ENCODE measurements at regions not wholly inside any gene's neighbourhood (a gene's known extent, or its start where the extent isn't known, plus 50 kb on each side); places are given as distances from the start of the nearest gene placed in this dataset.

- no peak for TF ChIP-seq EZH2 (IDR thresholded peaks at IDR 0.05; ENCODE audit: low read depth, unreplicated experiment)
- TF ChIP-seq ZNF462 (CRISPR knock-in tag; IDR thresholded peaks at IDR 0.05): no peak
- TF ChIP-seq, protein P1, sequence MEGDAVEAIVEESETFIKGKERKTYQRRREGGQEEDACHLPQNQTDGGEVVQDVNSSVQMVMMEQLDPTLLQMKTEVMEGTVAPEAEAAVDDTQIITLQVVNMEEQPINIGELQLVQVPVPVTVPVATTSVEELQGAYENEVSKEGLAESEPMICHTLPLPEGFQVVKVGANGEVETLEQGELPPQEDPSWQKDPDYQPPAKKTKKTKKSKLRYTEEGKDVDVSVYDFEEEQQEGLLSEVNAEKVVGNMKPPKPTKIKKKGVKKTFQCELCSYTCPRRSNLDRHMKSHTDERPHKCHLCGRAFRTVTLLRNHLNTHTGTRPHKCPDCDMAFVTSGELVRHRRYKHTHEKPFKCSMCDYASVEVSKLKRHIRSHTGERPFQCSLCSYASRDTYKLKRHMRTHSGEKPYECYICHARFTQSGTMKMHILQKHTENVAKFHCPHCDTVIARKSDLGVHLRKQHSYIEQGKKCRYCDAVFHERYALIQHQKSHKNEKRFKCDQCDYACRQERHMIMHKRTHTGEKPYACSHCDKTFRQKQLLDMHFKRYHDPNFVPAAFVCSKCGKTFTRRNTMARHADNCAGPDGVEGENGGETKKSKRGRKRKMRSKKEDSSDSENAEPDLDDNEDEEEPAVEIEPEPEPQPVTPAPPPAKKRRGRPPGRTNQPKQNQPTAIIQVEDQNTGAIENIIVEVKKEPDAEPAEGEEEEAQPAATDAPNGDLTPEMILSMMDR (conservative IDR thresholded peaks at IDR 0.05; ENCODE audit: low read depth in 2 of 2): no peak
Observed at GRCh38 chr22:49406879-49407587, 420.6 kb downstream of the BRD1 start (continued).

DNA sequence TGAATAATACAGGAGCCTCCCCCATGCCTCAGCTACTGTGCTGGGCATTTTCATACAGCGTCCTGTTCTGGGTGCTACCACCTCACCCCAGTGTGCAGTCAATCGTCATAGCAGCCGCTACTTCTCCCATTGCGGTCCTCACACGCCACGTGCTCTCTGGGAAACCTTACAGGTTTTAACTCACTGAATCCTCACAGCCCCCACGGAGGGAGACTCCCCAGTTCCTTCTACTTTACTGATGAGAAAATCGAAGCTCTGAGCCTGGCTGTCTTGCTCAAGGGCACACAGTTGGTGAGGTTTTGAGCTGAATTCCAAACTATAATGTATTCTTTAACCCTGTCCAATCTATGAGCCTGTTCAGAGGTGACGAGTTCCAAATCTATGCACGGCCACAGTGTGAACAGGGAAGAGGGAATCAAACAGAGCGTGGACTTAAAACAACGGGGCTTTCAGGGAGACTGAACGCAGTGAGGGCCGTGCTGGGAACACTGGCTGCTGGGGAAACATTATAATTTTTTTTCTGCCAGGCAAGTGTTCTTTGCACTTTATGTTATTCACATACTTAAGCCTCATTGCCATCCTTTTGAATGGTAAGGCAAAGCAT, 421.5 kb downstream of the BRD1 start:
- Histone ChIP-seq H2AFZ (no peak overlapping the region), H4K20me1 (replicated peaks; ENCODE audit: insufficient read depth) (no peaks in the 10 kb centered on the region), H3K9me2 (ENCODE audit: insufficient read depth) (no peaks in the 10 kb centered on the region), H3K4me2 (no peak overlapping the region), H3K4me1 (ENCODE audit: insufficient read depth) (no peaks in the 10 kb centered on the region), H3F3A (replicated peaks; ENCODE audit: low read depth) (no peaks in the 10 kb centered on the region), H3K27me3 (ENCODE audit: insufficient read depth) (no peaks in the 10 kb centered on the region), H3K36me3 (ENCODE audit: insufficient read depth) (no peaks in the 10 kb centered on the region; the same call in 1 of the 2 replicates), H3K79me2 (replicated peaks; ENCODE audit: insufficient read depth) (no peaks in the 10 kb centered on the region), H3K4me3 (no peak overlapping the region), H3K27ac (ENCODE audit: low read depth) (no peak overlapping the region)
- DNase-seq (ENCODE audit: low spot score) (no peak), ATAC-seq (no peak)
- Mint-ChIP-seq H3K9me3 (peaks cover 3% of the 10 kb centered on the region; the same call in 2 of the 3 replicates), H3K27ac (no peak overlapping the region), H3K4me1 (peaks cover 3% of the 10 kb centered on the region), H3K4me3 (no peak overlapping the region; the same call in 2 of the 3 replicates), H3K36me3 (ENCODE audit: low read depth) (no peaks in the 10 kb centered on the region; the same call in 2 of the 3 replicates), H3K27me3 (ENCODE audit: insufficient read depth, low read depth, poor library complexity) (peaks cover 8% of the 10 kb centered on the region)
- TF ChIP-seq STAT1 (IDR thresholded peaks at IDR 0.05; ENCODE audit: unreplicated experiment): no peak
- no peak for TF ChIP-seq JUNB (IDR thresholded peaks at IDR 0.05; ENCODE audit: unreplicated experiment)
- no peak for TF ChIP-seq ZNF114 (CRISPR knock-in tag; IDR thresholded peaks at IDR 0.05)
- no peak for TF ChIP-seq NANOG (IDR thresholded peaks at IDR 0.05; ENCODE audit: borderline replicate concordance)
- no peak for TF ChIP-seq CREB1 (CRISPR knock-in tag; IDR thresholded peaks at IDR 0.05; ENCODE audit: low read depth)
- TF ChIP-seq EZH2phosphoT487 (IDR thresholded peaks at IDR 0.05; ENCODE audit: unreplicated experiment): no peak
- TF ChIP-seq, protein P1 (conservative IDR thresholded peaks at IDR 0.05; ENCODE audit: low read depth in 2 of 2): no peak
- TF ChIP-seq EZH2 (IDR thresholded peaks at IDR 0.05; ENCODE audit: low read depth, unreplicated experiment): no peak
- no peak for TF ChIP-seq ZNF331 (CRISPR knock-in tag; IDR thresholded peaks at IDR 0.05; ENCODE audit: low read depth)

All from GM23338 (cell line).